Activated CD8-positive, alpha-beta T cell treated with anti-CD3 and anti-CD28 coated beads for 36 hours (primary cell): ENCODE measurements at regions not wholly inside any gene's neighbourhood (a gene's known extent, or its start where the extent isn't known, plus 50 kb on each side); places are given as distances from the start of the nearest gene placed in this dataset.
"Not testable (repeated sequence)": the region's sequence is repeated elsewhere in the genome, so short reads cannot be mapped to it uniquely, and the experiment has no call there.

Experiments
- ATAC-seq: fragments of 200-7000 bp; cut with Tn5 transposase; one replicate; pipeline ENCODE4 v1.10.0; 2021; ENCODE audit warnings: mild to moderate bottlenecking, moderate library complexity
- CTCF ChIA-PET: fragments of 350-600 bp; sonication (Branson Sonifier 250); formaldehyde crosslinking; loops from one replicate; lab custom pipeline; 2021; ENCODE audit warnings: antibody characterized with exemption; lab: Charles Lee
- POLR2A ChIA-PET: fragments of 350-600 bp; sonication (Branson Sonifier 250); formaldehyde crosslinking; loops from one replicate; lab custom pipeline; 2021; ENCODE audit warnings: antibody characterized with exemption; lab: Charles Lee
- DNase-seq: peaks from one replicate; pipeline ENCODE4 v3.0.0-alpha.2; 2020
- H3K27ac Mint-ChIP-seq: one replicate; pipeline ENCODE4 v1.8.0; 2021; ENCODE audit warnings: mild to moderate bottlenecking, mixed read lengths
- H3K27me3 Mint-ChIP-seq: one replicate; pipeline ENCODE4 v1.8.0; 2021; ENCODE audit warnings: mixed read lengths
- H3K36me3 Mint-ChIP-seq: one replicate; pipeline ENCODE4 v1.8.0; 2021; ENCODE audit warnings: low read depth, mixed read lengths
- H3K4me1 Mint-ChIP-seq: one replicate; pipeline ENCODE4 v1.8.0; 2021; ENCODE audit warnings: low read depth, mixed read lengths
- H3K4me3 Mint-ChIP-seq: one replicate; pipeline ENCODE4 v1.8.0; 2021; ENCODE audit warnings: mild to moderate bottlenecking, moderate library complexity, mixed read lengths
- H3K9me3 Mint-ChIP-seq: one replicate; pipeline ENCODE4 v1.8.0; 2021; ENCODE audit warnings: mixed read lengths
- CTCF ChIP-seq: fragments of 200-600 bp; IDR thresholded peaks from one replicate; pipeline ENCODE4 v1.8.0; 2022; ENCODE audit warnings: antibody characterized with exemption, mild to moderate bottlenecking
- intact Hi-C: fragments of 100-400 bp; cut with micrococcal nuclease; formaldehyde crosslinking; loops from one replicate; pipeline ENCODE4 v1.10.0; 2022

GRCh38 chr19:34620134-34620533 is 56.8 kb downstream of the SCGB2B2 start:
- H3K27me3 Mint-ChIP-seq, H3K4me3 Mint-ChIP-seq, DNase-seq, ATAC-seq, H3K27ac Mint-ChIP-seq, H3K4me1 Mint-ChIP-seq, intact Hi-C loops: not testable (repeated sequence)
- ChIA-PET POLR2A (interaction anchor here (0.8 kb wide), 1 partner anchor 114 kb away, joined by 4 read pairs; the partner anchor contains the start of gene ZNF181), CTCF (interaction anchor here (2.2 kb wide), 1 partner anchor 20 kb away, joined by 6 read pairs; no protein-coding TSS in a partner anchor)
- Mint-ChIP-seq H3K36me3 (peaks cover 19% of the 10 kb centered on the region), H3K9me3 (peaks cover 23% of the 10 kb centered on the region)

- CTCF ChIA-PET: interaction anchor here (2.2 kb wide), 1 partner anchor 21 kb away, joined by 6 read pairs; no protein-coding TSS in a partner anchor
- ATAC-seq: no peak
Measured at GRCh38 chr19:34618410-34618809, 58.5 kb downstream of the SCGB2B2 start.

GRCh38 chr19:34617996-34618395 is 59.0 kb downstream of the SCGB2B2 start:
- H3K4me3 Mint-ChIP-seq, H3K4me1 Mint-ChIP-seq, POLR2A ChIA-PET, H3K27ac Mint-ChIP-seq, H3K27me3 Mint-ChIP-seq, intact Hi-C loops, DNase-seq, ATAC-seq: not testable (repeated sequence)
- peaks cover 18% of the 10 kb centered on the region for H3K36me3 Mint-ChIP-seq
- CTCF ChIA-PET: interaction anchor here (2.2 kb wide), 1 partner anchor 22 kb away, joined by 6 read pairs; no protein-coding TSS in a partner anchor
- peaks cover 36% of the 10 kb centered on the region for H3K9me3 Mint-ChIP-seq

More at GRCh38 chr19:34618410-34618809, 58.5 kb downstream of the SCGB2B2 start:
- no peak for TF ChIP-seq CTCF
- H3K36me3 Mint-ChIP-seq: peaks cover 18% of the 10 kb centered on the region
- no peak overlapping the region for H3K27ac Mint-ChIP-seq
- intact Hi-C loops: no loop called here
- H3K27me3 Mint-ChIP-seq: no peaks in the 10 kb centered on the region
- H3K4me1 Mint-ChIP-seq: no peaks in the 10 kb centered on the region
- POLR2A ChIA-PET: no interaction called here
- H3K9me3 Mint-ChIP-seq: peaks cover 35% of the 10 kb centered on the region
- DNase-seq: no peak
- no peak overlapping the region for H3K4me3 Mint-ChIP-seq

- Mint-ChIP-seq H3K4me1 (peaks cover 13% of the 10 kb centered on the region), H3K4me3 (no peak overlapping the region), H3K27ac (no peak overlapping the region), H3K27me3 (no peaks in the 10 kb centered on the region), H3K9me3 (peaks cover 14% of the 10 kb centered on the region), H3K36me3 (peaks cover 4% of the 10 kb centered on the region)
- no peak for TF ChIP-seq CTCF
- ChIA-PET CTCF (interaction anchor here (0.7 to 1.4 kb wide), 2 partner anchors 24 to 103 kb away, joined by 3 read pairs; no protein-coding TSS in a partner anchor), POLR2A (no interaction called here)
- ATAC-seq: no peak
- DNase-seq: no peak
- intact Hi-C loops: no loop called here
Measured at GRCh38 chr19:34603003-34603402, 74.0 kb downstream of the SCGB2B2 start.

- CTCF ChIA-PET: no interaction called here
Measured at GRCh38 chr19:34601071-34601470, 75.9 kb downstream of the SCGB2B2 start.

More at GRCh38 chr19:34601071-34601470, 75.9 kb downstream of the SCGB2B2 start:
- Mint-ChIP-seq H3K4me1 (peaks cover 13% of the 10 kb centered on the region), H3K36me3 (peaks cover 1% of the 10 kb centered on the region), H3K9me3 (peaks cover 11% of the 10 kb centered on the region), H3K4me3 (no peak overlapping the region), H3K27me3 (no peaks in the 10 kb centered on the region), H3K27ac (no peak overlapping the region)
- DNase-seq (no peak), ATAC-seq (no peak)
- intact Hi-C loops: no loop called here
- POLR2A ChIA-PET: no interaction called here
- TF ChIP-seq CTCF: no peak
